ENCODE measurements at regions not wholly inside any gene's neighbourhood (a gene's known extent, or its start where the extent isn't known, plus 50 kb on each side); places are given as distances from the start of the nearest gene placed in this dataset.

DNA sequence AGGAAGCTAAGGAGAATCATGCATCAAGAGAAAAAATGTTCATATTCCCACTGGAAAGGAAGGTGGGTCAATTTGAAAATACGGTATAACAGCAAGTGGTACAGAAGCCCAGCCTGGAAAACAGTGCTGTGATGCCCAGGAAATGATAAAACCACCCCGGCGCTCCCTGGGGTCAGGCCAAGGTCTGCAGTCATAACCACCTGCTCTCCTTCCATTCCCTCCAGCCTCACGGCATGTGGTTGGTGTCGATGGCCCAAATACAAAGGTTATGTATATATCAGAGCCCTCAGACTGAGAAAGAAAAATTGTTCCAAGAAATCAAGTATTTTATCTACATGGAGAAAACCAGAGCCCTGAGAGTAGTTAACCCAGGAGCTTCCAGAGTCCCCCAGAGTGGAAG lies 208.1 kb upstream of the CDYL start:
- Histone ChIP-seq H3K27me3 (ENCODE audit: control insufficient read depth in 2 of 2, insufficient read depth in 2 of 2, low read length in 2 of 2) (peaks cover 28 to 47% of the 10 kb centered on the region in 2 experiments; a peak in 4 of 5 replicates), H4K20me1 (replicated peaks; ENCODE audit: control insufficient read depth, insufficient read depth, low read length) (no peaks in the 10 kb centered on the region; the same call in 1 of the 2 replicates), H3K9ac (ENCODE audit: insufficient read depth in 1 of 2, low read depth in 2 of 2, low read length in 2 of 2) (no peak overlapping the region), H3K4me3 (no peak overlapping the region), H3K79me2 (ENCODE audit: control insufficient read depth, insufficient read depth, low read length) (no peaks in the 10 kb centered on the region), H3K9me1 (ENCODE audit: control insufficient read depth, insufficient read depth, low read length) (no peaks in the 10 kb centered on the region), H3K9me3 (replicated peaks; ENCODE audit: control insufficient read depth, insufficient read depth, low read depth, low read length) (peaks cover 9% of the 10 kb centered on the region), H3K27ac (ENCODE audit: extremely low read depth, low read depth, low read length) (no peak overlapping the region), H3K4me1 (replicated peaks in 1 of 2; ENCODE audit: control insufficient read depth in 2 of 2, insufficient read depth in 2 of 2, low read length in 2 of 2) (no peaks in the 10 kb centered on the region), H2AFZ (ENCODE audit: low read depth, low read length) (no peak overlapping the region), H3K36me3 (ENCODE audit: control insufficient read depth, insufficient read depth, low read length) (no peaks in the 10 kb centered on the region), H3K4me2 (ENCODE audit: insufficient read depth, low read length) (no peak overlapping the region)
- TF ChIP-seq, protein P1, sequence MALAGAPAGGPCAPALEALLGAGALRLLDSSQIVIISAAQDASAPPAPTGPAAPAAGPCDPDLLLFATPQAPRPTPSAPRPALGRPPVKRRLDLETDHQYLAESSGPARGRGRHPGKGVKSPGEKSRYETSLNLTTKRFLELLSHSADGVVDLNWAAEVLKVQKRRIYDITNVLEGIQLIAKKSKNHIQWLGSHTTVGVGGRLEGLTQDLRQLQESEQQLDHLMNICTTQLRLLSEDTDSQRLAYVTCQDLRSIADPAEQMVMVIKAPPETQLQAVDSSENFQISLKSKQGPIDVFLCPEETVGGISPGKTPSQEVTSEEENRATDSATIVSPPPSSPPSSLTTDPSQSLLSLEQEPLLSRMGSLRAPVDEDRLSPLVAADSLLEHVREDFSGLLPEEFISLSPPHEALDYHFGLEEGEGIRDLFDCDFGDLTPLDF (CRISPR knock-in tag; IDR thresholded peaks at IDR 0.05), result no peak
- no peak for TF ChIP-seq ZNF586 (CRISPR knock-in tag; conservative IDR thresholded peaks at IDR 0.05)
- TF ChIP-seq ZNF282 (CRISPR knock-in tag; IDR thresholded peaks at IDR 0.05), result no peak
- TF ChIP-seq MTA2 (IDR thresholded peaks at IDR 0.05; ENCODE audit: low read depth), result no peak
- TF ChIP-seq, protein P2, sequence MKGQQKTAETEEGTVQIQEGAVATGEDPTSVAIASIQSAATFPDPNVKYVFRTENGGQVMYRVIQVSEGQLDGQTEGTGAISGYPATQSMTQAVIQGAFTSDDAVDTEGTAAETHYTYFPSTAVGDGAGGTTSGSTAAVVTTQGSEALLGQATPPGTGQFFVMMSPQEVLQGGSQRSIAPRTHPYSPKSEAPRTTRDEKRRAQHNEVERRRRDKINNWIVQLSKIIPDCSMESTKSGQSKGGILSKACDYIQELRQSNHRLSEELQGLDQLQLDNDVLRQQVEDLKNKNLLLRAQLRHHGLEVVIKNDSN (CRISPR knock-in tag; IDR thresholded peaks at IDR 0.05), result no peak
- no peak for TF ChIP-seq PTRF (tag; IDR thresholded peaks at IDR 0.05)
- TF ChIP-seq, protein P3, sequence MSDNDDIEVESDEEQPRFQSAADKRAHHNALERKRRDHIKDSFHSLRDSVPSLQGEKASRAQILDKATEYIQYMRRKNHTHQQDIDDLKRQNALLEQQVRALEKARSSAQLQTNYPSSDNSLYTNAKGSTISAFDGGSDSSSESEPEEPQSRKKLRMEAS (CRISPR knock-in tag; IDR thresholded peaks at IDR 0.05), result no peak
- in situ Hi-C loops (cut with MboI) (no loop called here), intact Hi-C loops (cut with micrococcal nuclease) (no loop called here)
- no TSS peak for BruUV-seq (replicated peaks)
- ATAC-seq (no peak), FAIRE-seq (no peak), DNase-seq (ENCODE audit: extremely low read depth in 1 of 4, low spot score in 3 of 4) (no peak)
- 1% methylated on average over 5 of the region's 5 CpGs for WGBS (ENCODE audit: insufficient coverage, low coverage, missing lambda C conversion rate)
- POLR2A ChIA-PET, result no interaction called here
- CTCF ChIA-PET (ENCODE audit: low intra/inter-chr PET ratio), result no interaction called here

Measured in K562 (cell line).